Activated CD8-positive, alpha-beta memory T cell treated with anti-CD3 and anti-CD28 coated beads for 24 hours (primary cell): ENCODE measurements at regions not wholly inside any gene's neighbourhood (a gene's known extent, or its start where the extent isn't known, plus 50 kb on each side); places are given as distances from the start of the nearest gene placed in this dataset.
"Not testable (repeated sequence)": the region's sequence is repeated elsewhere in the genome, so short reads cannot be mapped to it uniquely, and the experiment has no call there.

Source experiments
- DNase-seq: peaks from one replicate; pipeline ENCODE4 v3.0.0-alpha.2; 2020

- no peak for DNase-seq
Observed at GRCh38 chr3:177438596-177439220, 241.4 kb upstream of the TBL1XR1 start.

- DNase-seq: no peak
Observed at GRCh38 chr3:177439694-177440269, 242.5 kb upstream of the TBL1XR1 start.

DNA sequence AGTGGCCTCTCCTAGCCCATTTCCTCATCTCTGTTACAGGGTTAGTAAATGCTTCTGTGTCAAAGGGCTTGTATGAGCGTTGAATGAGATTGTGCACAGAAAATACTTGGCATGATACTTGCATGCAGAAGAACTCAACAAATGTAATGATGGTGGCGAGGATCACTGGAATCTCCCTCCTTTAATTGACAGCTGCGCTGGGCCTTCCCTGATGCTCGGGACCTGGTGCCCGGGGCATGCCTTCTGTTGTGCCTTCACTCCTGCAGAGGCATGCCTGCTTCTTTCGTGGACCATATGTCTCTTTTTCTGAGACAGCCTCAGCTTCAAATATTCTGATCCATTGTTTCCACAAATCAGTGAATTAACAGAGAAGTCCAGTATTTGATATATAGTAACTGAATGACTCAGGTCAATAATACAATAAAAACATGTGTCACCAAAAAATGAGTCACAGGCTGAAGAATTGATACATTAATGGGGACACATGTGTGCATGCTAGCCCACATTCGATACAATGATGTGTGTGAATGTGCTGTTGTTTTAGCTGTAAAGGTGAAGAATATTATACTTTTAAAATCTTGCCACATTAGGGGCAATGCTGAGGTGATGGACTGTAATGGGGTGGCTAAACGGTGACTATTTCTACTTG is 243.3 kb upstream of the TBL1XR1 start:
- no peak for DNase-seq

DNA sequence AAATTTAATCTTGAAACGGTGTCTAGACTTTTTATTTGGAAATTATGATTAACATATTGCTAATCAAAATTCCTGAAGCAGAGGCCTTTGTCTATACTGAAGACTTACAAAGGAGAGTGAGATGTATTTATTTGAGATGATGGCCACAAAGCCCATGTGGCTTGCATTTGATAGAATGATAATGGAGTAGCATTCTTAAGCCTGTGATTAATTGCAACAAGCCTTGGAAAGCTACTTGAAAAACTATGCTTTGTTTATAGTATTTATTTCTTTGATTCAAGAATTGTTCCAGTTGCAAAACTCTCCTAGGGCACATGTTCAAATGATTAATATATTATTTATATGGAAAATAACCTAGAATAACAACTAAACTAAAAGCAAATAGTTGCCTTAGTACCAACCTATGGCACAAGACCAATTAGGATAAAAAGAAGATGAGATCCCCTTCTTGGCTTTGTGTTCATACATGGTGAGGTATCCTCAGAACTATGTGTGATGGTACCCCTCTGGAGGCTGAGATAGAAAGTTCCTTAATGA is 244.1 kb upstream of the TBL1XR1 start:
- DNase-seq: no peak

DNA sequence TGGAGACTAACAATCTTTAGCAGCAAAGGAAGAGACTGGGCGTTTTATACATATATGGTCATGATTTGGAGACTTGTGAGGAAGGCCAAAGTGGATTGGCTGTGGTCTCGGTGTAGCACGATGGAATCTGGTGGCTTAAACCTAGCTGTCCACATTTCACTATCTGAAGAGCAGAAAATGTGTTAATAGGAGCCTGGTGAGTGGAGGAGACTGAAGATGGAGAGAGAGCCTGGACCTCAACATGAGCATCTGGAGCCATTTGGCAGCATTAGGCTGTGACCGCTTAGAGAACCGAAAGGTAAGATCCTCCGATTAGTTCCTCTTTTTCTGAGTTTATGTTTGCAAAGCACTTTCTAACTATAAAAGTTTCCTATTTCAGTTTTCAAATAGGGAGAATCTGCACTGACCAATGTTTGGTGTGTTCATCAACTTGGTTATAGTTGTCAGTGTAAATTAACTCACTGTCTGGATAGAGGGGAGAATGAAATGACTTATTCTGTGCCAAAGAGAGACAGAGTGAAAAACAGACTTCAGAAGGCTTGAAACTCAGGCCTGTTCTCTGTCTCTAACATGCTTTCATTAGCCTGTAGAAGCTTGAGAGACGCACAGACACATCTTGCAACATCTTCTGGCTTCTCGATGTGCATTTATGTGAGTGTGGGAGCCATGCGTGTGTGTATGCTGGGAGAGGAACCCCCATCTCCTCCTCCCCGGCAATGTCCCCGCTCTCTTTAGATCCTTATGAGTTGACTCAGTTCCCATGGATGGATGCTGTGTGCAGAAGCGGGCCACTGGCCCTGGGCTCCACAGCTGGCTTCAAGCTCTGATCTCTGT is 244.7 kb upstream of the TBL1XR1 start:
- no peak for DNase-seq

DNA sequence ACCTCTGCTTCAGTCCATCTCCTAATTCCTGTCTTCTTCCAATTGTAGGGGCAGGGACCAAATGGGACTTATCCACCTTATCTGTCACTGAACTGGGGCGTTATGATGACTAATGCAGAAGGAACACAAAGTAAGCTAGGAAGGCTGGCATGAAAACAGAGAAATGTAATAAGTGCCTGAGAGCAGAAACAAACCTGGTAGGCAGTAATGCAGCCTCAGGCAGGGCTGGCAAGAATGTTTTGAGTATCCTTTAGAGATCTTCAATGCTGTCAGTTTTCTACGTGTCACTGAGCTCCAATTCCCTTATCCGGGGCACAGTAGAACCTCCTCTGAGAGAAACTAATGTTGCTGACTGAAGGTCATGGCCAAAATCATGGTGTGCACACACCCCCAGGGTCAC is 246.2 kb upstream of the TBL1XR1 start:
- no peak for DNase-seq

DNA sequence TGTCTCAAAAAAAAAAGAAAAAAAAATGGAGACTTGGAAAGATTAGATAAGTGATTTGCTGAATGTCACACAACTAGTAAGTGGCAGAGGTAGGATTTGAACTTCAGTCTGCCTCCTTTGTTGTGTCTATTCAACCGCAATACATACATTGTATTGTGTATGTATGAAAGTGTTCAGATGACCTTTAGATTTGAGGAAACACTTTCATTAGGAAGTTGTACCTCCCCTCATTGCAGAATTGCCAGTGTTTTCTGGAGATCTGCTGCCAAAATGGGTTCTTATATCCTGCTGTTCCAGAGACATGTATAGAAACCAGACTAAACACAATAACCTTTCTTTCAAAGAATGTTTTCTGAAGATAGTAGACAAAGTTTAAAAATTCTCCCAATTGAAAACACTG is 247.4 kb upstream of the TBL1XR1 start:
- DNase-seq: no peak

DNA sequence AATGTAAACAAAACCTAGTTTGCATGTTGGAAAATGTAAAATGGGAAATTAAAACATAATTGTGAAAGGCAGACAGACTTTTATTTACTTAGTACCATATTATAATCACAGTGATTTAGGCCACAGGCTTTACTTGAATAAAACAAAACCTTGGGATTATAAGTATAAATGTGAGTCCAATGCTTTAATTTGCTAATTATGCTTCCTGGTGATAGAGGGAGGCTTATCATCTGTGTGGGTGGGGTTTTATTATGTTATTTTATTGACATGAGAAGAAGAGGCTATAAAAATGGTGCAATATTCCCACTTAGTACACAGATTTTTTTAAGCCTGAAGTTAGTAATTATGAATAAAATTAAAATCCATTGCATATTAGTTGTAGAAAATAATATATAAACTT is 248.3 kb upstream of the TBL1XR1 start:
- no peak for DNase-seq

GRCh38 chr3:177446165-177446601 is 248.9 kb upstream of the TBL1XR1 start:
- DNase-seq: no peak

GRCh38 chr3:177447938-177448337 is 250.7 kb upstream of the TBL1XR1 start:
- DNase-seq: no peak

DNA sequence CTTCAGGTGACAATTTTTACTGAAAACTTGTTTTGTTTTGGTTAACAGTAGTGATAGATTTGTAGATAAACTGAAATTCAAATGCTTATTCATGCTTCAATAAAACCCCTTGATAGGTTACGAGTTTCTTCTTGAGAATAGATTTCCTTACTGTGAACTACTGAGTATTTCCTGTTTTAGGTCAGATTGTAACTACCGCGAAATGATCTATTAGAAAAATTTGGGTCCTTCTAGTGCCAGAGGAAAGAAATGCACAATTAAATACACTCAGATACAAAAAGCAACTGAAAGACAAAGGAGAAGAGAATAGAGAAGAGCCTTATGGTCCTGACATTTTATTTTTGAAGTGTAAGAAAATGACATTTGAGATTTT is 251.7 kb upstream of the TBL1XR1 start:
- no peak for DNase-seq

- DNase-seq: no peak
Observed at GRCh38 chr3:177449360-177450006, 252.2 kb upstream of the TBL1XR1 start.

- DNase-seq: no peak
Observed at GRCh38 chr3:177451301-177451750, 254.0 kb upstream of the TBL1XR1 start.

GRCh38 chr3:177451864-177452830 is 254.9 kb upstream of the TBL1XR1 start:
- no peak for DNase-seq

DNA sequence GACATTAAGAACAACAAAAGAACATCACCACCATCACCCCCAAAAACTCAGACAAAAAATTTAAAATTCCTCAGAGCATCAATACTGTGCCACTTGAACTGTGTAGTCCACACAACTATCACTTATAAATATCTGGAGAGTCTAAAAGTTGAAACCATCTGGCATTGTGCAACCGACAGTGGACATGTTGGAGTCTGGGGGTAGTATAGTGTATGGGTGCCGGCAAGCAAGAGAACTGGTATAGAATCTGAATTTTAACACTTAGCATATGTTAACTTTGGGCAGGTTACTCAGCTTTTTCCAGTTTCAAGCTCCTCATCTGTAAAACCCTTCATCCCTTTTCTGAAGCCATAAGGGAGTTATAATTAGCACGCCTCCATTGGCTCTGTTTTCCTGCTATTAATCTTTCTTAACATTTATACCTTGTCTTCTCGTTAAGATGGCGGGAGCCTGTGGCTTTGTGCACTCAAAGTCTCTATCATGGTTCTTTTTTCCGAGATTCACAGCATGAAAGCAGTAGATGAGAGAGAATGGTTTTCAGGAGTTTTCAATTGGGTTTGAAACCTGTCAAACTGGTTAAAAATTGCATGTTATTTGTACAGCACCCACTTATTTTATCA is 255.7 kb upstream of the TBL1XR1 start:
- DNase-seq: no peak

GRCh38 chr3:177453451-177453844 is 256.2 kb upstream of the TBL1XR1 start:
- no peak for DNase-seq

DNA sequence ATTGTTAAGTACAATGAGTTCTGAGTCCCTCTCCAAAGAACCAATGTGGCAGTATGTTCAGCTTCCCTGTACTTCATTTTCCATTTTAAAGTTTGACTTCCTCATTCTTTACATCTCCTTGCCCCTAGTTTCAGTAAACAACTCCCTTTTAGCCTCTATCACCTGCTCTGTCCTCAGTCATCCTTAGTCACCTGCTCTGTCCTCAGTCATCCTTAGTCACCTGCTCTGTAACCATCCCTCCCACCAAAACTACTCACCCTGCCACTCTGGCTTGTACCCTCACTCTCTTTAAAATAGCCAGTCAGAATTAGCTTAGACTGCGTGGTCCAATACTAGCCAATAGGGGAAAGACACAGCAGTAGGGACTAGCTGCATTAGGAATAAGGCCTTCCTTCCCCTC is 259.9 kb upstream of the TBL1XR1 start:
- not testable (repeated sequence) for DNase-seq

DNA sequence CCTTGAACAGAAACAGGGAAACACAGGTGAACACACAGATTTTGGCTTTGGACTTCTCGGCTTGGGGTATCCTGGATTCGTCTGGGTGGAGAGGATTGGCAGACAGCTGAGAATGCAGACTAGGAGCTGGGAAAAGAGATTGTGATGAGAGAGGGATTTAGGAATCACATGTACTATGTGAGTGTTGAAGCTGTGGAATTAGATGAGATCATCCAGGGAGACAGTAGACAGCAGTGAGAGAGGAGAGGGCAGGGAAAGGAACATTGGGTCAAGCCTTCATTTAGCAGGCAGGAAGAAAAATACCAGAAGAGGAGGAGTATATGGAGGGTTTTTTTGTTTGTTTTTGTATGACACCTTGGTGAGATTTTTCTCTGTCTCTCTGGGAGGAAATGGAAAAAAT is 262.1 kb upstream of the TBL1XR1 start:
- no peak for DNase-seq

GRCh38 chr3:177460047-177460446 is 262.8 kb upstream of the TBL1XR1 start:
- DNase-seq: no peak

DNA sequence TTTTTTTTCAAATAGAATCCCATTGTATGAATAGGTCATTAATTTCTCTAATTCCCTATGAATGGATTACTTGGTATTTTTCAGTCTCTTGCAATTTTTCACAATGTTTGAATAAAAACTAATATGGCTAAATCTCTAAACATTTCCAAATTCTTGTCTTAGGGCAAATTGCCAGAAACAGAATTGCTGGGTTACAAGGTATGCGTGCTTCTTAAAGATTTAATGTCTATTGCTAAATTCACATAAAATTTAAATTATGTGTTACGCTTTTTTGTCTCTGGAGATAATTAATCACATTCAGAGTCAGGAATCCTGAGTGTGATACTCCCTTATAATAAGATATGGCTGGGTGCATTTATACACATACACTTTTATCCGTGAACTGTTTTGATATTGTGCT is 264.5 kb upstream of the TBL1XR1 start:
- no peak for DNase-seq

- DNase-seq: not testable (repeated sequence)
Observed at GRCh38 chr3:177463341-177463740, 266.1 kb upstream of the TBL1XR1 start.
